Activated CD4-positive, alpha-beta T cell treated with anti-CD3 and anti-CD28 coated beads, Interleukin-2, amount 50 U/mL, for 24 hours (primary cell): ENCODE measurements at regions not wholly inside any gene's neighbourhood (a gene's known extent, or its start where the extent isn't known, plus 50 kb on each side); places are given as distances from the start of the nearest gene placed in this dataset.

Source experiments
- DNase-seq, 2 donors: peaks; one replicate each; pipeline ENCODE4 v3.0.0-alpha.2; 2020; ENCODE audit warnings: low read depth in 1 of 2, low spot score in 1 of 2

- no peak for DNase-seq
Measured at GRCh38 chr2:120425014-120425413, 79.1 kb downstream of the INHBB start.

- no peak for DNase-seq
Measured at GRCh38 chr2:120428748-120429147, 82.8 kb downstream of the INHBB start.

GRCh38 chr2:120429586-120430500, 83.9 kb downstream of the INHBB start:
- no peak for DNase-seq

GRCh38 chr2:120430501-120430830, 84.5 kb downstream of the INHBB start:
- DNase-seq: no peak

GRCh38 chr2:120430957-120431356, 85.0 kb downstream of the INHBB start:
- DNase-seq: no peak

GRCh38 chr2:120431386-120432292, 85.7 kb downstream of the INHBB start:
- DNase-seq: no peak

GRCh38 chr2:120432293-120432975, 86.5 kb downstream of the INHBB start:
- DNase-seq: no peak

GRCh38 chr2:120432976-120433815, 87.3 kb downstream of the INHBB start:
- DNase-seq: no peak

GRCh38 chr2:120433816-120434290, 87.9 kb downstream of the INHBB start:
- DNase-seq: no peak

- no peak for DNase-seq
Measured at GRCh38 chr2:120434492-120435308, 88.8 kb downstream of the INHBB start.

GRCh38 chr2:120435671-120436459, 89.9 kb downstream of the INHBB start:
- no peak for DNase-seq

GRCh38 chr2:120436460-120436739, 90.5 kb downstream of the INHBB start:
- DNase-seq: no peak

GRCh38 chr2:120436885-120437603, 91.1 kb downstream of the INHBB start:
- DNase-seq: no peak

GRCh38 chr2:120437604-120438000, 91.7 kb downstream of the INHBB start:
- DNase-seq: no peak

- no peak for DNase-seq
Measured at GRCh38 chr2:120438301-120439066, 92.5 kb downstream of the INHBB start.

GRCh38 chr2:120439067-120439368, 93.1 kb downstream of the INHBB start:
- DNase-seq: no peak

GRCh38 chr2:120439637-120440384, 93.9 kb downstream of the INHBB start:
- DNase-seq: no peak
